Thymus (tissue), 11 donors: ENCODE measurements at regions not wholly inside any gene's neighbourhood (a gene's known extent, or its start where the extent isn't known, plus 50 kb on each side); places are given as distances from the start of the nearest gene placed in this dataset.

ENCODE experiments used
- DNase-seq, 9 donors: peaks; one replicate each; pipeline ENCODE4 v3.0.0-alpha.2; 2013; ENCODE audit warnings: low spot score in 9 of 9, low read depth in 6 of 9, missing footprints in 1 of 9
- H3K27ac ChIP-seq, 2 donors: one replicate each; pipeline ENCODE4 v1.5.1; 2013; ENCODE audit warnings: control low read depth in 1 of 2, low read depth in 1 of 2, low read length in 1 of 2, mild to moderate bottlenecking in 1 of 2, moderate library complexity in 1 of 2
- H3K27me3 ChIP-seq, 2 donors: one replicate each; pipeline ENCODE4 v1.5.1; 2013; ENCODE audit warnings: low read length in 1 of 2; ENCODE audit not compliant: control insufficient read depth in 2 of 2, insufficient read depth in 1 of 2
- H3K36me3 ChIP-seq, 2 donors: one replicate each; pipeline ENCODE4 v1.5.1; 2013; ENCODE audit warnings: low read length in 1 of 2, mild to moderate bottlenecking in 1 of 2, moderate library complexity in 1 of 2; ENCODE audit not compliant: control insufficient read depth in 2 of 2, insufficient read depth in 2 of 2
- H3K4me1 ChIP-seq, 2 donors: one replicate each; pipeline ENCODE4 v1.5.1; 2013; ENCODE audit warnings: low read length in 2 of 2; ENCODE audit not compliant: control insufficient read depth in 2 of 2, insufficient read depth in 2 of 2
- H3K4me3 ChIP-seq, 2 donors: one replicate each; pipeline ENCODE4 v1.5.1; 2013; ENCODE audit warnings: low read length in 2 of 2, control low read depth in 1 of 2, mild to moderate bottlenecking in 1 of 2
- H3K9me3 ChIP-seq, 2 donors: one replicate each; pipeline ENCODE4 v1.5.1; 2013; ENCODE audit warnings: low read length in 1 of 2, mild to moderate bottlenecking in 1 of 2; ENCODE audit not compliant: control insufficient read depth in 2 of 2, insufficient read depth in 1 of 2
- WGBS: extraction: QIAGEN DNeasy Blood & Tissue Kit; methylation state at CpG from one replicate; pipeline ENCODE4 v1.1.7; 2013; 5-methylcytosine and 5-hydroxymethylcytosine counted together
- donor health status: healthy.

DNA sequence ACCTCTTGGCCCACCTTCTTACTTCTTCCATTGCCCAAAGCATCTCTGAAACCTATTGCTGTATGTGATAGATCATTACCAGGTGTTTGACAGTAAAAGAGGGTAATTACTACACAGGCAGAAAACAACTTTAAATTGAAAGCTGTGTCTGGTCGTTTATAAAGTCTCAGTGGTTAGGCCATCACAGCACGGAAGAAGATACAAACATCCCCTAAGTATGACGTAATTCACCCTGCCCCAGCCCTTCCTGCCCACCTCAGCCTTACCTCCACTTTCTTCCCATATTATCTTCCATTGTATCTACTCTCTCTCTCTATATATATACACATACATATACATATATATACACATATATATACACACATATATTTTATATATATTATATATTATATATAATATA, 805.8 kb upstream of the PABPC4L start:
- WGBS = 72% methylated on average over 3 of the region's 3 CpGs
- DNase-seq = no peak
- Histone ChIP-seq H3K27ac (no peak overlapping the region), H3K4me1 (no peaks in the 10 kb centered on the region), H3K36me3 (no peaks in the 10 kb centered on the region), H3K4me3 (no peak overlapping the region), H3K27me3 (no peaks in the 10 kb centered on the region), H3K9me3 (no peaks in the 10 kb centered on the region)

DNA sequence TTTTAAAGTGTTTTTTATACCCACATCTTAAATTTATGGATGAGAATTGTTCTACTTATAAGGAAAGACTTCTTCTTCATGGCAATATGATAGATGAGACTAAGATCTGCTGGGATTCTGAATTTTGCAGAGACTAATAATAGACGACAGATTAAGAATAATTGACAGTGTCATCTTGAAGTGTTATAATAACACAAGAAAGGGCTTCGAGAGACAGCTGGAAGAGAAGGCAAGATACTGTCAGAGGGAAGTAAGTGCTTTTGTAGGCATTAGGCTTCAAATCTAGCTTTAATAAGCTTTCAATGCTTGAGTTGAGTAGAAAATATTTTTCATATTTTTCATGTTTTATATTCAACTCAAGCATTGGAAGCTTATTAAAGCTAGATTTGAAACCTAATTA, 797.6 kb upstream of the PABPC4L start:
- H3K27me3 ChIP-seq = no peaks in the 10 kb centered on the region
- H3K4me3 ChIP-seq = no peak overlapping the region
- H3K36me3 ChIP-seq = no peaks in the 10 kb centered on the region
- no peak overlapping the region for H3K27ac ChIP-seq
- no peaks in the 10 kb centered on the region for H3K4me1 ChIP-seq
- H3K9me3 ChIP-seq = no peaks in the 10 kb centered on the region
- WGBS = 97% methylated on average over 2 of the region's 2 CpGs
- no peak for DNase-seq

DNA sequence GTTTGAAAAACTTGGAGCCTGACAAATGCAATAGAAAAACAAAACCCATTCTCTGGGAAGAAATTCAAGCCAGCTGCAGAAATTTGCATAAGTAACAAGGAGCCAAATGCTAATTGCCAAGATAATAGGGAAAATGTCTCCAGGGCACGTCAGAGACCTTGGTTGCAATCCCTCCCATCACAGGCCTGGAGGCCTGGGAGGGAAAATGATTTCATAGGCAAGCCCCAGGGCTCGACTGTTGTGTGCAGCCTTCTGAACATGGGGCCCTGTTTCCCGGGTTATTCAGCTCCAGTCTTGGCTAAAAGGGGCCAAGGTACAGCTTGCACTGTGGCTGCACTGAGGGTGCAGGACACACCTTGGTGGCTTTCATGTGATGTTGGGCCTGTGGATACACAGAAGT, 760.4 kb upstream of the PABPC4L start:
- H3K9me3 ChIP-seq = peaks cover 2 to 3% of the 10 kb centered on the region in 2 donors
- no peak overlapping the region for H3K27ac ChIP-seq
- WGBS = 82% methylated on average over 3 of the region's 3 CpGs
- H3K27me3 ChIP-seq = no peaks in the 10 kb centered on the region
- H3K4me3 ChIP-seq = no peak overlapping the region
- H3K4me1 ChIP-seq = no peaks in the 10 kb centered on the region
- no peaks in the 10 kb centered on the region for H3K36me3 ChIP-seq
- no peak for DNase-seq

- DNase-seq = no peak
- Histone ChIP-seq H3K4me3 (no peak overlapping the region), H3K9me3 (no peaks in the 10 kb centered on the region), H3K36me3 (no peaks in the 10 kb centered on the region), H3K27me3 (no peaks in the 10 kb centered on the region), H3K4me1 (no peaks in the 10 kb centered on the region), H3K27ac (no peak overlapping the region)
- 89% methylated on average over 1 of the region's 1 CpG for WGBS
Observed at GRCh38 chr4:134958862-134959261, 757.3 kb upstream of the PABPC4L start.

GRCh38 chr4:134955059-134955458, 753.5 kb upstream of the PABPC4L start:
- H3K4me1 ChIP-seq = no peaks in the 10 kb centered on the region
- no peak overlapping the region for H3K4me3 ChIP-seq
- DNase-seq = no peak
- peaks cover 0 to 9% of the 10 kb centered on the region in 2 donors for H3K9me3 ChIP-seq
- WGBS = 89% methylated on average over 1 of the region's 1 CpG
- H3K36me3 ChIP-seq = no peaks in the 10 kb centered on the region
- H3K27ac ChIP-seq = no peak overlapping the region
- no peaks in the 10 kb centered on the region for H3K27me3 ChIP-seq

- H3K36me3 ChIP-seq = no peaks in the 10 kb centered on the region
- H3K27me3 ChIP-seq = no peaks in the 10 kb centered on the region
- no peak overlapping the region for H3K4me3 ChIP-seq
- WGBS = 98% methylated on average over 21 of the region's 21 CpGs
- no peaks in the 10 kb centered on the region for H3K4me1 ChIP-seq
- DNase-seq = no peak
- H3K27ac ChIP-seq = no peak overlapping the region
- peaks cover 0 to 17% of the 10 kb centered on the region in 2 donors for H3K9me3 ChIP-seq
Observed at GRCh38 chr4:134952775-134953174, 751.2 kb upstream of the PABPC4L start.

GRCh38 chr4:134952305-134952704, 750.7 kb upstream of the PABPC4L start:
- Histone ChIP-seq H3K36me3 (no peaks in the 10 kb centered on the region), H3K4me1 (no peaks in the 10 kb centered on the region), H3K9me3 (peaks cover 0 to 17% of the 10 kb centered on the region in 2 donors), H3K27me3 (no peaks in the 10 kb centered on the region), H3K27ac (no peak overlapping the region), H3K4me3 (no peak overlapping the region)
- WGBS = 95% methylated on average over 13 of the region's 13 CpGs
- no peak for DNase-seq

GRCh38 chr4:134948110-134948642, 746.6 kb upstream of the PABPC4L start:
- no peak overlapping the region for H3K27ac ChIP-seq
- H3K36me3 ChIP-seq = no peaks in the 10 kb centered on the region
- WGBS = 95% methylated on average over 22 of the region's 22 CpGs
- no peaks in the 10 kb centered on the region for H3K4me1 ChIP-seq
- DNase-seq = no peak
- H3K27me3 ChIP-seq = no peaks in the 10 kb centered on the region
- H3K9me3 ChIP-seq = peaks cover 0 to 17% of the 10 kb centered on the region in 2 donors
- no peak overlapping the region for H3K4me3 ChIP-seq

DNA sequence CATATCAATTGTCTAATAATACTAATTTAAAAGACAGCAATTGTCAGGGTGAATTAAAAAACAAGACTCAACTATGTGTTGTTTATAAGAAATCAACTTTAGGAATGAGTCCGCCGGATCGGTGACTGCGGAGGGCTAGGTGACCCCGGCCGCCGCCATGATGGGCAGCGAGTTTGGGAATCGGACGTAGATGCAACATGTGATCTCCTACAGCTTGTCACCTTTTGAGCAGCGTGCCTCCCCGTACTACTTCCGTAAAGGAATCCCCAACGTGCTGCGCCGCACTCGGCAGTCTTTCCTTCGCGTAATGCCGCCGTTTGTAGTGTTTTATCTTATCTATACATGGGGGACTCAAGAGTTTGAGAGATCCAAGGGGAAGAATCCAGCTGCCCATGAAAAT, 742.5 kb upstream of the PABPC4L start:
- Histone ChIP-seq H3K4me3 (no peak overlapping the region), H3K36me3 (no peaks in the 10 kb centered on the region), H3K4me1 (no peaks in the 10 kb centered on the region), H3K27ac (no peak overlapping the region), H3K9me3 (peaks cover 0 to 8% of the 10 kb centered on the region in 2 donors), H3K27me3 (no peaks in the 10 kb centered on the region)
- whole genome bisulfite sequencing = 98% methylated on average over 21 of the region's 21 CpGs
- no peak for DNase-seq

DNA sequence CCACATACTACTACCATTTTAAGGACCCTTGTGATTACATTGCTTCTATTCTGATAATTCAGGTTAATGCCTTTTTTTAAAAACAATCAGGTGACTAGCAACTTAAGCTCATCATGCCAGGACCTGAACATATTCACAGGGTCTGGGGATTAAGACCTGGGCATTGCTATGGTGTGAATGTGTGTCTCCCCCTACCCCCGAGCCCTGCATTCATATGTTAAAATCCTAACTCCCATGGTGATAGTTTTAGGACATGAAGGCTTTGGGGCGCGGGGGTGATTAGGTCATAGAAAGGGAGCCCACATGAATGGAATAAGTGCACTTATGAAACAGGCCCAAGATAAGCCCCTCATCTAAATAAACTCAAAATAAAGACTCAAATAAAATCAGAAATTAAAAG, 734.4 kb upstream of the PABPC4L start:
- WGBS = 93% methylated on average over 3 of the region's 3 CpGs
- Histone ChIP-seq H3K36me3 (no peaks in the 10 kb centered on the region), H3K27ac (no peak overlapping the region), H3K4me3 (no peak overlapping the region), H3K4me1 (no peaks in the 10 kb centered on the region), H3K27me3 (no peaks in the 10 kb centered on the region), H3K9me3 (no peaks in the 10 kb centered on the region)
- DNase-seq = no peak
